ENCODE measurements at regions not wholly inside any gene's neighbourhood (a gene's known extent, or its start where the extent isn't known, plus 50 kb on each side); places are given as distances from the start of the nearest gene placed in this dataset.

GRCh38 chr1:82260666-82261065, 459.9 kb downstream of the ADGRL2 start:
- in situ Hi-C loops (cut with MboI; ENCODE audit: low pct_unique_long_range_greater_than_20kb, low sequenced_read_pairs, unreplicated experiment): no loop called here

GRCh38 chr1:82260051-82260450, 459.3 kb downstream of the ADGRL2 start:
- in situ Hi-C loops (cut with MboI; ENCODE audit: low pct_unique_long_range_greater_than_20kb, low sequenced_read_pairs, unreplicated experiment): no loop called here
- no peak for TF ChIP-seq CTCF (IDR thresholded peaks at IDR 0.05; ENCODE audit: extremely low read depth, insufficient read depth, missing control alignments)

More at GRCh38 chr1:82260666-82261065, 459.9 kb downstream of the ADGRL2 start:
- no peak for DNase-seq (ENCODE audit: low spot score)
- no peak for TF ChIP-seq CTCF (IDR thresholded peaks at IDR 0.05; ENCODE audit: extremely low read depth, insufficient read depth, missing control alignments)

GRCh38 chr1:82258887-82259286, 458.2 kb downstream of the ADGRL2 start:
- no peak for TF ChIP-seq CTCF (IDR thresholded peaks at IDR 0.05; ENCODE audit: extremely low read depth, insufficient read depth, missing control alignments)
- in situ Hi-C loops (cut with MboI; ENCODE audit: low pct_unique_long_range_greater_than_20kb, low sequenced_read_pairs, unreplicated experiment): no loop called here
- DNase-seq (ENCODE audit: low spot score): no peak

More at GRCh38 chr1:82260051-82260450, 459.3 kb downstream of the ADGRL2 start:
- DNase-seq (ENCODE audit: low spot score): no peak

- no peak for TF ChIP-seq CTCF (IDR thresholded peaks at IDR 0.05; ENCODE audit: extremely low read depth, insufficient read depth, missing control alignments)
- DNase-seq (ENCODE audit: low spot score): no peak
- in situ Hi-C loops (cut with MboI; ENCODE audit: low pct_unique_long_range_greater_than_20kb, low sequenced_read_pairs, unreplicated experiment): no loop called here
These were observed 445.3 kb downstream of the ADGRL2 start for GRCh38 chr1:82246050-82246449.

- no peak for DNase-seq (ENCODE audit: low spot score)
- TF ChIP-seq CTCF (IDR thresholded peaks at IDR 0.05; ENCODE audit: extremely low read depth, insufficient read depth, missing control alignments): no peak
- in situ Hi-C loops (cut with MboI; ENCODE audit: low pct_unique_long_range_greater_than_20kb, low sequenced_read_pairs, unreplicated experiment): no loop called here
These were observed 444.7 kb downstream of the ADGRL2 start for GRCh38 chr1:82245345-82246014.

GRCh38 chr1:82240571-82240970, 439.8 kb downstream of the ADGRL2 start:
- in situ Hi-C loops (cut with MboI; ENCODE audit: low pct_unique_long_range_greater_than_20kb, low sequenced_read_pairs, unreplicated experiment): no loop called here
- TF ChIP-seq CTCF (IDR thresholded peaks at IDR 0.05; ENCODE audit: extremely low read depth, insufficient read depth, missing control alignments): no peak
- DNase-seq (ENCODE audit: low spot score): no peak

Measured in GM13977 (cell line).